Neural progenitor cell (in vitro differentiated cells): ENCODE measurements at regions not wholly inside any gene's neighbourhood (a gene's known extent, or its start where the extent isn't known, plus 50 kb on each side); places are given as distances from the start of the nearest gene placed in this dataset.

ENCODE experiments used
- CTCF ChIP-seq: fragments of 200-600 bp; sonication (generic); IDR thresholded peaks from 2 replicates; pipeline ENCODE4 v1.5.1; 2017; ENCODE audit warnings: antibody characterized with exemption, mild to moderate bottlenecking
- EZH2 ChIP-seq: fragments of 200-600 bp; sonication (generic); IDR thresholded peaks from 2 replicates; pipeline ENCODE4 v1.6.1; 2017; ENCODE audit warnings: antibody characterized with exemption, mild to moderate bottlenecking, moderate library complexity
- EZH2phosphoT487 ChIP-seq: fragments of 200-600 bp; sonication (generic); IDR thresholded peaks from 2 replicates; pipeline ENCODE4 v1.6.1; 2017; ENCODE audit warnings: antibody characterized with exemption

GRCh38 chr16:62546701-62547100 lies 510.5 kb upstream of the CDH8 start:
- TF ChIP-seq CTCF = no peak
- TF ChIP-seq EZH2phosphoT487 = no peak
- no peak for TF ChIP-seq EZH2
